Transverse colon (tissue), 4 donors: ENCODE measurements at regions not wholly inside any gene's neighbourhood (a gene's known extent, or its start where the extent isn't known, plus 50 kb on each side); places are given as distances from the start of the nearest gene placed in this dataset.
"Not testable (repeated sequence)": the region's sequence is repeated elsewhere in the genome, so short reads cannot be mapped to it uniquely, and the experiment has no call there.

ENCODE experiments used
- POLR2A ChIP-seq: fragments of 450-650 bp; IDR thresholded peaks from one replicate; pipeline ENCODE4 v1.6.1; 2016; ENCODE audit warnings: antibody characterized with exemption, mild to moderate bottlenecking, moderate library complexity
- POLR2AphosphoS5 ChIP-seq, 3 donors: sonication (generic); formaldehyde crosslinking; IDR thresholded peaks; one replicate each; pipeline ENCODE4 v1.6.1; 2016; ENCODE audit warnings: antibody characterized with exemption in 3 of 3
- TF ChIP-seq, protein P1 (sequence below), 5 experiments: fragments of 200-600 bp in 3 of 5; fragments of 450-650 bp in 2 of 5; sonication (generic) in 3 of 5; IDR thresholded peaks; 1 replicate in 2 of 5; 2 replicates in 3 of 5; pipeline ENCODE4 v1.5.1; 2016 to 2017; ENCODE audit warnings: antibody characterized with exemption in 5 of 5, inconsistent platforms in 3 of 5, mild to moderate bottlenecking in 2 of 5, moderate library complexity in 1 of 5

GRCh38 chr2:186922316-186922715, 73.3 kb upstream of the ZSWIM2 start:
- TF ChIP-seq, protein P1, sequence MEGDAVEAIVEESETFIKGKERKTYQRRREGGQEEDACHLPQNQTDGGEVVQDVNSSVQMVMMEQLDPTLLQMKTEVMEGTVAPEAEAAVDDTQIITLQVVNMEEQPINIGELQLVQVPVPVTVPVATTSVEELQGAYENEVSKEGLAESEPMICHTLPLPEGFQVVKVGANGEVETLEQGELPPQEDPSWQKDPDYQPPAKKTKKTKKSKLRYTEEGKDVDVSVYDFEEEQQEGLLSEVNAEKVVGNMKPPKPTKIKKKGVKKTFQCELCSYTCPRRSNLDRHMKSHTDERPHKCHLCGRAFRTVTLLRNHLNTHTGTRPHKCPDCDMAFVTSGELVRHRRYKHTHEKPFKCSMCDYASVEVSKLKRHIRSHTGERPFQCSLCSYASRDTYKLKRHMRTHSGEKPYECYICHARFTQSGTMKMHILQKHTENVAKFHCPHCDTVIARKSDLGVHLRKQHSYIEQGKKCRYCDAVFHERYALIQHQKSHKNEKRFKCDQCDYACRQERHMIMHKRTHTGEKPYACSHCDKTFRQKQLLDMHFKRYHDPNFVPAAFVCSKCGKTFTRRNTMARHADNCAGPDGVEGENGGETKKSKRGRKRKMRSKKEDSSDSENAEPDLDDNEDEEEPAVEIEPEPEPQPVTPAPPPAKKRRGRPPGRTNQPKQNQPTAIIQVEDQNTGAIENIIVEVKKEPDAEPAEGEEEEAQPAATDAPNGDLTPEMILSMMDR (IDR thresholded peaks at IDR 0.05): not testable (repeated sequence)
- not testable (repeated sequence) for TF ChIP-seq POLR2A; POLR2AphosphoS5 (IDR thresholded peaks at IDR 0.05)
